HG02938 (cell line): ENCODE measurements at regions not wholly inside any gene's neighbourhood (a gene's known extent, or its start where the extent isn't known, plus 50 kb on each side); places are given as distances from the start of the nearest gene placed in this dataset.
"Not testable (repeated sequence)": the region's sequence is repeated elsewhere in the genome, so short reads cannot be mapped to it uniquely, and the experiment has no call there.

ENCODE experiments used
- ATAC-seq: cut with Tn5 transposase; IDR thresholded peaks from one replicate; pipeline ENCODE4 v1.9.1; 2021; ENCODE audit warnings: mild to moderate bottlenecking, moderate library complexity; ENCODE audit not compliant: unreplicated experiment

- no peak for ATAC-seq
Observed at GRCh38 chr5:98173334-98173733, 600.1 kb upstream of the RGMB start.

DNA sequence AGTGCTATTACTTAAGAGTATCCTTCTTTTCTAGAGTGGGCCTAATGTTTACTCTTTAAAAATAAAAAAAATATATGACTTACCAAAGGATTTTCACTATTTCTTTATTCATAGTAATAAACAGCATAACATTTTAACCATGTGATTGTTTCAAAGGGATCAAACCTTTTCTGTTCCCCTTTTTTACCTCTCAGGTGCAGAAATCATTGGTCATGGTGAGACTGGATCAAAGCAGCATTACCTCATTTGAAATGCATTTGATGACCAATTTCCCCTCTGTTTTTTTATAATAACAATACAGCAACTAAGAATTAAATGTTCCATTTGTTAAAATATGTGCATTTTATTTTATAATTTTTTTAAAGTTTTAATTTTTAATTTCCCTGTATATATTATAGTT is 598.0 kb upstream of the RGMB start:
- ATAC-seq: no peak

DNA sequence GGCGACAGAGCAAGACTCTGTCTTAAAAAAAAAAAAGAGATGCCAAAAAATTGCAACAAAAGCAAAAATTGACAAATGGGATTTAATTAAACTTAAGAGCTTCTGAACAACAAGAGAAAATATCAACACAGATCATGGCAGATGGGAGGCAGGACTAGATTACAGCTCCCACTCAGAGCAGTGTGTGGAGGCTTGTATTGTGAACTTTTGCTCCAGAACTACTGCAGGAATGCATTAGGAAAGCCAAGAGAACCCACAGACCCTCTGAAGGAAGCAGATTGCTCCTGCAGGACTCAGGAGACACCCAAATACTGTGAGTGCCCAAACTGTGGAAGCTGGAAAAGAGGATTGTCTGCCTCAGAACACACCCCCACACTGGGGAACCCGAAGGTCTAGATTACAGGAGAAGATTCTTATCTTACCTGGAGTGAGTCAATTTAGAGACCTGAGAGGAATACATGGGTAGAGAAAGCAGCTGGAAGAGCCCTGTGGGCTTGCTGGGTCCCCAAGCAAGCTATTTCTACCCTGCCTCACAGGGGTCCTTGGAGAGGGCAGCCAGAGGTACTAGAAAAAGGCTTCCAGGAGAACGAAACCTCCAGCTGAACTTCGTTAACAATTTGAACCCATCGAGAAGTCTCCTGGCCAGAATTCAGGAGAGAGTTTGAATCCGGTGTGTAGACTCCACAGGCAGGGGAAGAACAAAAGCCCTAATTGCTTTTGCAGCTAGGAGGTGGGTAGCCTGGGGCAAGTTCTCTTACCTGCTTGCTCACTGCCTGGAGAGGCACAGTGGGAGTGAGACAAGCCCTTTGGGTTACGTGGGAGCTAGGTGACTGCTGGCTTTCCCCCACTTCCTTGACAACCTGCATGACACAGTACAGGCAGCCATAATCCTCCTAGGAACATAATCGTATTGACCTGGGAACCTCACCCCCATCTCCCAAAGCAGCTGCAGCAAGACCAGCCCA is 593.4 kb upstream of the RGMB start:
- ATAC-seq: no peak

- no peak for ATAC-seq
Observed at GRCh38 chr5:98186128-98186527, 587.3 kb upstream of the RGMB start.

DNA sequence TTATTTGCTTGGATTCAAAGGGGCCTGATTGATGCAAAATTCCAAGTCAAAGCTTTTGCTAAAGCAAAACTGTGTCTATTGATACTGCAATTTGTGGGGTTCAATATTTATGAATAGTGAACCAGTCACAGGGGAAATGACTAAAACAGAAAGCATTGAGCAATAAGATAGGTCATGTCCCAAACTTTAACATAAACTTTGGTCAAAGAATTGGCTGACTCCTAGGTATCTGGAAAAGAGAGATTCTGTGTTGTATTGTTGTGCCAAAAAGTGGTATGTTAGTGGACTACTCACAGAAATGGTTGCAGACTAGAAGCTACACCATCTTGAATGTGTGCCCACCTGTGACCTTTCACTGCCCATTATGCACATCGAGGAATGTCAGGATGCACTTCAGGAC is 585.5 kb upstream of the RGMB start:
- ATAC-seq: no peak

- not testable (repeated sequence) for ATAC-seq
Observed at GRCh38 chr5:98190344-98190743, 583.1 kb upstream of the RGMB start.

GRCh38 chr5:98193921-98194760 is 579.3 kb upstream of the RGMB start:
- no peak for ATAC-seq

DNA sequence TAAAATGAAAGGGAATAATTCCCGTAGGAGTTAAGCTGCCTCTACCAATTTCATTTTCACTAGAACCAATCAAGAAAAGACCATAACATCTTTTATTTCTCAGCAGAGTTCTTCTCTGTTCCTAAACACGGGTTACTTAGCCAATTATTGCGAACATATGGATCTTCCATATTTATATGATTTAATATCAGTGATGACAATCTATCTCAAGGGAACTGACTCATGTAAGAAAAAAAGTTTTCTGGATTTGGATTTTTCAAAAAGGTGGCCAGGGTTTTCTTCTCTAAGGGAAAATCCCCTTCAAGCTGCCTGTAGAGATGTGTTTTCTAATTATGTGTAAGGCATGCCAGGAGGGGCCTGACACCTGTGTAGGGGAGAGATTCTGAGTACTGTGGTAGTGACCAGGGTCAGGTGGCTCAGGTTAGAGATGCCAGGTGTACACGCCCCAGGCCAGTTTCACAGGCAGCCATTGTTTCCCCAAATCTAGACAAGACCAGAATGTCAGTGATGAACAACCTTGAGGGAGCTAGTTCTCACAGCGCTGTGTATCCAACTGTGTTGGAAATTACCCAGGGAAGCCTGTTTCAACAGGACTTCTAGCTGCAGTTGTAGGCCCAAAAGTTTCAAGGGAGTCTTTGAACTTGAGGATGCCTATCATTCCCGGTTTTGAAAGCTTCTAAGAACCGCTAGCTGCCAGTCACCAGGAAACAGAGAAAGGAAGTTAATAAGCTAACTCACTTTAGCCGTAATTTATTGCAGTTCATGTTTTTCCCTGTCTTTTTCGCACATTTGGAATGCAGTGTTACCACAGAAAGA is 572.5 kb upstream of the RGMB start:
- no peak for ATAC-seq

- no peak for ATAC-seq
Observed at GRCh38 chr5:98204798-98205197, 568.7 kb upstream of the RGMB start.

DNA sequence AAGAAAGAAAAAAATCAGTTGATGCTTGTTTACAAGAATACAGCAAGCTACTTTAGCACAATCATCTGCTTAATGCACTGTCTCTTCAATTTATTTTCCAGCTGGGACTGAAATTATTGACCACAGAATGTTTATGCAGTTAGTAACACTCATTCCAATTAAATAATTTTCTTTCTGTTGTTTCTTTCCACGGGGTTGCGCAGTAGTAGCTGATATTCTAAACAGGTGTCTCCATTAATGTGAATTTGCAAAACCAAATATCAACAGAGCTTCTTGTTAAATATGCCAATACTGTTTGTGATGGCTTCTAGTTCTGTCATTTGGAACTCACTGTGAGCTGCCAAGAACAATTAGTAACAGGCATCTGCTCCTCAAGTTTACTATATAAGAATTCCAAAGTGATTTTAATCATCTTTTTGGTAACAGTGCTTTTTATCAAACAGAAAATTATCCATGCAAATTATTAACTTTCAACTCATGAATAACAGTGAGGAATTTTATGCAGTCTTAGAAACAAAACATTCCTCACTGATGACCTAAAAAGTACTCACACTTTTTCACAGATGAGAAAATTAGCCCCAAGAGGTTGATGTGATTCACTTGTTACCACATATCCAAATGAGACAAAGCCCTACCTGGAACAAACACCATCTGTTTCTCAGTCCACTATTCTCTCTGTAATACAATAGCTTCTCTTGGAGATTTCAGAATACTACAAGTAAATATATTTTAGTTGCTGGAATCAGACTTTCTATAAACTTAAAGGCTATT is 567.6 kb upstream of the RGMB start:
- ATAC-seq: no peak

GRCh38 chr5:98206566-98206965 is 566.9 kb upstream of the RGMB start:
- no peak for ATAC-seq

GRCh38 chr5:98209418-98209817 is 564.0 kb upstream of the RGMB start:
- ATAC-seq: no peak

- no peak for ATAC-seq
Observed at GRCh38 chr5:98214240-98215051, 559.0 kb upstream of the RGMB start.

DNA sequence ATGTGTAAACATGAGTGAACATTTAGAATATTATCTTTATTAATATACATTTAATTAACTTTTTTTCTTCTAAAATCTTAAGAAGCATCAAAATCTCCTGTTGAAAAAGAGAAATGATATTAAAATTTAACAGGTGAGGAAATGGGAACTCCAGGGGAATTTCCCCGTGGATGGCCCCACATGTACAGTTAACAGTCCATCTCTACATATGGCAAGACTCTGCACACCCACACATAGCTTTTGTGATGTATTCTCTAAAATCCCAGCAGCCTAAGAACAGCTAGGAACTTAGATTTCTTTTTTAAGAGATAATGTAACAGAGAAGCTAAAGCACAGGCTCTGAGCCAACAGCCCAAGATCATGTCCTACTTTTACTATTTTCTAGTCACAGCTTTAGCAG is 556.3 kb upstream of the RGMB start:
- ATAC-seq: no peak

- no peak for ATAC-seq
Observed at GRCh38 chr5:98218838-98219237, 554.6 kb upstream of the RGMB start.

- no peak for ATAC-seq
Observed at GRCh38 chr5:98227489-98227888, 546.0 kb upstream of the RGMB start.

- ATAC-seq: no peak
Observed at GRCh38 chr5:98231089-98231488, 542.4 kb upstream of the RGMB start.

DNA sequence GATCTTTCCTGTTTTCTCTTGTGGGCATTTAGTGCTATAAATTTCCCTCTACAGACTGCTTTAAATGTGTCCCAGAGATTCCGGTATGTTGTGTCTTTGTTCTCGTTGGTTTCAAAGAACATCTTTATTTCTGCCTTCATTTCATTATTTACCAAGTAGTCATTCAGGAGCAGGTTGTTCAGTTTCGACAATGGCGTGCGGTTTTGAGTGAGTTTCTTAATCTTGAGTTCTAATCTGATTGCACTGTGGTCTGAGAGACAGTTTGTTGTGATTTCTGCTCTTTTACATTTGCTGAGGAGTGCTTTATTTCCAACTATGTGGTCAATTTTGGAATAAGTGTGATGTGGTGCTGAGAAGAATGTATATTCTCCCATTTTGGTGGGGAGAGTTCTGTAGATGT is 535.7 kb upstream of the RGMB start:
- not testable (repeated sequence) for ATAC-seq

- ATAC-seq: no peak
Observed at GRCh38 chr5:98243972-98244371, 529.5 kb upstream of the RGMB start.
